MM.1S (cell line): ENCODE measurements at regions not wholly inside any gene's neighbourhood (a gene's known extent, or its start where the extent isn't known, plus 50 kb on each side); places are given as distances from the start of the nearest gene placed in this dataset.

Experiments
- CTCF ChIP-seq: fragments of 300-600 bp; sonication (generic); IDR thresholded peaks from 2 replicates; pipeline ENCODE4 v1.5.1; 2016; ENCODE audit warnings: antibody characterized with exemption, low read length, mixed read lengths
- EZH2 ChIP-seq: fragments of 300-600 bp; sonication (generic); optimal IDR thresholded peaks from 2 replicates; pipeline ENCODE3; 2017; ENCODE audit warnings: low read depth, mild to moderate bottlenecking, antibody characterized with exemption, low read length, mixed read lengths

- TF ChIP-seq EZH2 (no peak), CTCF (no peak)
Measured at GRCh38 chr13:37985281-37985680, 115.7 kb upstream of the TRPC4 start.
